GM18502 (cell line): ENCODE measurements at regions not wholly inside any gene's neighbourhood (a gene's known extent, or its start where the extent isn't known, plus 50 kb on each side); places are given as distances from the start of the nearest gene placed in this dataset.
"Not testable (repeated sequence)": the region's sequence is repeated elsewhere in the genome, so short reads cannot be mapped to it uniquely, and the experiment has no call there.

Experiments
- ATAC-seq: cut with Tn5 transposase; IDR thresholded peaks from one replicate; pipeline ENCODE4 v1.9.1; 2021; ENCODE audit warnings: mild to moderate bottlenecking; ENCODE audit not compliant: unreplicated experiment, poor library complexity

GRCh38 chr17:20633268-20634059 is 53.9 kb downstream of the CDRT15L2 start:
- ATAC-seq = not testable (repeated sequence)

GRCh38 chr17:20640147-20640546 is 60.6 kb downstream of the CDRT15L2 start:
- ATAC-seq = not testable (repeated sequence)

GRCh38 chr17:20646661-20647272 is 67.2 kb downstream of the CDRT15L2 start:
- not testable (repeated sequence) for ATAC-seq

- ATAC-seq = peak; percentile 93
These were observed 69.7 kb downstream of the CDRT15L2 start for GRCh38 chr17:20649097-20649767.

- ATAC-seq = peak; percentile 39
These were observed 71.5 kb downstream of the CDRT15L2 start for GRCh38 chr17:20651022-20651421.

- not testable (repeated sequence) for ATAC-seq
These were observed 72.2 kb downstream of the CDRT15L2 start for GRCh38 chr17:20651736-20652135.

- not testable (repeated sequence) for ATAC-seq
These were observed 73.9 kb downstream of the CDRT15L2 start for GRCh38 chr17:20653391-20653790.

- not testable (repeated sequence) for ATAC-seq
These were observed 74.6 kb downstream of the CDRT15L2 start for GRCh38 chr17:20654114-20654513.

- ATAC-seq = not testable (repeated sequence)
These were observed 75.1 kb downstream of the CDRT15L2 start for GRCh38 chr17:20654575-20654974.

GRCh38 chr17:20665103-20665955 is 85.8 kb downstream of the CDRT15L2 start:
- not testable (repeated sequence) for ATAC-seq

- not testable (repeated sequence) for ATAC-seq
These were observed 87.2 kb downstream of the CDRT15L2 start for GRCh38 chr17:20666689-20667088.

- ATAC-seq = not testable (repeated sequence)
These were observed 88.2 kb downstream of the CDRT15L2 start for GRCh38 chr17:20667712-20668111.

GRCh38 chr17:20668316-20668715 is 88.8 kb downstream of the CDRT15L2 start:
- not testable (repeated sequence) for ATAC-seq

GRCh38 chr17:20668868-20669267 is 89.3 kb downstream of the CDRT15L2 start:
- ATAC-seq = not testable (repeated sequence)

GRCh38 chr17:20670506-20670905 is 91.0 kb downstream of the CDRT15L2 start:
- peak; percentile 65 for ATAC-seq

- ATAC-seq = not testable (repeated sequence)
These were observed 94.8 kb downstream of the CDRT15L2 start for GRCh38 chr17:20674374-20674773.

GRCh38 chr17:20675707-20676106 is 96.2 kb downstream of the CDRT15L2 start:
- ATAC-seq = peak; percentile 53

GRCh38 chr17:20676656-20677055 is 97.1 kb downstream of the CDRT15L2 start:
- ATAC-seq = not testable (repeated sequence)

- ATAC-seq = not testable (repeated sequence)
These were observed 97.9 kb downstream of the CDRT15L2 start for GRCh38 chr17:20677469-20677868.

- peak; percentile 63 for ATAC-seq
These were observed 98.9 kb downstream of the CDRT15L2 start for GRCh38 chr17:20678424-20678823.
